Pancreas (tissue), 10 donors: ENCODE measurements at regions not wholly inside any gene's neighbourhood (a gene's known extent, or its start where the extent isn't known, plus 50 kb on each side); places are given as distances from the start of the nearest gene placed in this dataset.

Source experiments
- ATAC-seq, 4 donors: fragments of 200-7000 bp; cut with Tn5 transposase; one replicate each; pipeline versions ENCODE4 v1.8.0 to v1.9.1; 2020; ENCODE audit warnings: mild to moderate bottlenecking in 4 of 4, moderate library complexity in 4 of 4
- DNase-seq, 6 donors: peaks; one replicate each; pipeline ENCODE4 v3.0.0-alpha.2; 2020
- FAIRE-seq: peaks from 2 replicates; lab custom pipeline; 2012; peaks lifted over from hg19 to GRCh38; lab: Jason Lieb, UNC
- H3K27ac ChIP-seq, 4 donors: fragments of 200-600 bp; sonication (generic); 1 replicate in 3 of 4; 2 replicates in 1 of 4; pipeline versions ENCODE4 v1.5.0 to v1.8.0; 2020
- H3K27me3 ChIP-seq, 4 donors: fragments of 200-600 bp; one replicate each; pipeline ENCODE4 v1.8.0; 2021
- H3K36me3 ChIP-seq, 3 donors: fragments of 200-600 bp; sonication (generic) in 1 of 3; one replicate each; pipeline versions ENCODE4 v1.5.0 to v1.8.0; 2020 to 2021
- H3K4me1 ChIP-seq, 3 donors: fragments of 200-600 bp; one replicate each; pipeline ENCODE4 v1.8.0; 2021
- H3K4me3 ChIP-seq, 4 donors: fragments of 200-600 bp; sonication (generic) in 2 of 4; one replicate each; pipeline versions ENCODE4 v1.5.0 to v1.8.0; 2020 to 2021
- H3K9me3 ChIP-seq, 4 donors: fragments of 200-600 bp; one replicate each; pipeline ENCODE4 v1.8.0; 2021
- WGBS, 2 donors: extraction: QIAGEN DNeasy Blood & Tissue Kit; methylation state at CpG; one replicate each; pipeline ENCODE4 v1.1.7; 2013; 5-methylcytosine and 5-hydroxymethylcytosine counted together
- intact Hi-C, 3 donors: fragments of 100-400 bp; cut with DNase I; formaldehyde crosslinking; loops; one replicate each; pipeline versions ENCODE4 v1.11.1 to v1.14.2; 2022
- TF ChIP-seq, protein P1 (sequence below), 4 donors: fragments of 200-600 bp; sonication (generic) in 3 of 4; IDR thresholded peaks; one replicate each; pipeline versions ENCODE4 v1.5.0 to v1.8.0; 2021; ENCODE audit warnings: antibody characterized with exemption in 4 of 4
- donor health status: healthy with polysubstance abuse.
- donor health status: DM: no; HTN: no; CAD: no; lungs with moderate emphysema.
- donor health status: DM: no; HTN: no; CAD: no.
- donor health status: control.
- donor health status: control.
- donor health status: Bipolar disorder and iron deficiency.
- donor health status: DM: yes; HTN: yes; CAD: no.
- donor health status: DM: no; HTN: no; CAD: no.
- donor health status: DM: no; HTN: no; CAD: no.
- donor health status: DM: yes; HTN: yes; CAD: no.

DNA sequence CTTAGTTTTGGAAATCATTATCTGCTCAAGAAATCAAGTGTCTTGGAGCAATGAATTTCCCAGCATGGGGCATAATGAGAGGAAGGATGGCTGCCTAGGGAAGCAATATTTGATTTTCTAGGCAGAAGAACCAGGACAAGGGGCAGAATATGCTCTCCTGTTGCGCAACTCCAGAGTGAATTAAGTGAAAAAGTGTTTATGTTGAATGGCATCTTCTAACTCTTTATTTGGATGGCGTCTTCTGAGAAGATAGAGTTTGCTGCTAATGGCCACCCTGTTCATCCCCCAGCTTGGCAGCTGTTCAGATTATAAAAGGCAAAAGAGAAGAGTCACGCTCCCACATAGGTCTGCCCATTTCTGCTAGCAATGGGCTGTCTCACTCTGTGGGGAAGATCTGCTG lies 1278.1 kb downstream of the AACS start:
- H3K9me3 ChIP-seq: no peaks in the 10 kb centered on the region
- DNase-seq: no peak
- no peaks in the 10 kb centered on the region for H3K4me1 ChIP-seq
- TF ChIP-seq, protein P1, sequence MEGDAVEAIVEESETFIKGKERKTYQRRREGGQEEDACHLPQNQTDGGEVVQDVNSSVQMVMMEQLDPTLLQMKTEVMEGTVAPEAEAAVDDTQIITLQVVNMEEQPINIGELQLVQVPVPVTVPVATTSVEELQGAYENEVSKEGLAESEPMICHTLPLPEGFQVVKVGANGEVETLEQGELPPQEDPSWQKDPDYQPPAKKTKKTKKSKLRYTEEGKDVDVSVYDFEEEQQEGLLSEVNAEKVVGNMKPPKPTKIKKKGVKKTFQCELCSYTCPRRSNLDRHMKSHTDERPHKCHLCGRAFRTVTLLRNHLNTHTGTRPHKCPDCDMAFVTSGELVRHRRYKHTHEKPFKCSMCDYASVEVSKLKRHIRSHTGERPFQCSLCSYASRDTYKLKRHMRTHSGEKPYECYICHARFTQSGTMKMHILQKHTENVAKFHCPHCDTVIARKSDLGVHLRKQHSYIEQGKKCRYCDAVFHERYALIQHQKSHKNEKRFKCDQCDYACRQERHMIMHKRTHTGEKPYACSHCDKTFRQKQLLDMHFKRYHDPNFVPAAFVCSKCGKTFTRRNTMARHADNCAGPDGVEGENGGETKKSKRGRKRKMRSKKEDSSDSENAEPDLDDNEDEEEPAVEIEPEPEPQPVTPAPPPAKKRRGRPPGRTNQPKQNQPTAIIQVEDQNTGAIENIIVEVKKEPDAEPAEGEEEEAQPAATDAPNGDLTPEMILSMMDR (IDR thresholded peaks at IDR 0.05): no peak
- no peak overlapping the region for H3K27ac ChIP-seq
- 85 to 90% methylated on average over 3 of the region's 3 CpGs for WGBS, 2 donors
- no peak overlapping the region for H3K4me3 ChIP-seq
- intact Hi-C loops: no loop called here
- no peak for ATAC-seq
- no peak for FAIRE-seq
- H3K36me3 ChIP-seq: no peaks in the 10 kb centered on the region
- H3K27me3 ChIP-seq: no peaks in the 10 kb centered on the region

DNA sequence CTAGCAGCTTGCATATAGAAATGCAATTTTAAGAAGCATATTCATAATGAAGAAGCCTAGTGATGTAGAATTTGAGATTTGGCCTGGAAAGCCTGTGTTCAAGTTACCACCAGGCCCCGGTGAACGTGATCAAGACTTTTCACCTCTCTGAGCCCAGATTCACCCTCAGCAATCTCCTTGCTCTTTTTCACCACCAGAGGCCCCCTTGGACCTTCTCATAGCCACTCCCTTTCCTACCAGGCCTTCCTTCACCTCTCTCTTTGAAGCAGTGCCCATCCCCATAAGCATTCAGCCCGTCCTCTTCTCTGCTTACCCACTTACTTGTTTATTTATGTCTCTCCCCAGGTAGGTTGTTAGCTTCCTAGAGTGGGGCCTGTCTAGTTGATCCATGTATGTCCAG lies 1280.9 kb downstream of the AACS start:
- ATAC-seq: no peak
- TF ChIP-seq, protein P1 (IDR thresholded peaks at IDR 0.05): no peak
- H3K27me3 ChIP-seq: no peaks in the 10 kb centered on the region
- intact Hi-C loops: no loop called here
- H3K36me3 ChIP-seq: no peaks in the 10 kb centered on the region
- no peak overlapping the region for H3K27ac ChIP-seq
- no peak overlapping the region for H3K4me3 ChIP-seq
- FAIRE-seq: no peak
- WGBS, 2 donors: 89 to 98% methylated on average over 3 of the region's 3 CpGs
- no peaks in the 10 kb centered on the region for H3K4me1 ChIP-seq
- no peak for DNase-seq
- H3K9me3 ChIP-seq: no peaks in the 10 kb centered on the region

DNA sequence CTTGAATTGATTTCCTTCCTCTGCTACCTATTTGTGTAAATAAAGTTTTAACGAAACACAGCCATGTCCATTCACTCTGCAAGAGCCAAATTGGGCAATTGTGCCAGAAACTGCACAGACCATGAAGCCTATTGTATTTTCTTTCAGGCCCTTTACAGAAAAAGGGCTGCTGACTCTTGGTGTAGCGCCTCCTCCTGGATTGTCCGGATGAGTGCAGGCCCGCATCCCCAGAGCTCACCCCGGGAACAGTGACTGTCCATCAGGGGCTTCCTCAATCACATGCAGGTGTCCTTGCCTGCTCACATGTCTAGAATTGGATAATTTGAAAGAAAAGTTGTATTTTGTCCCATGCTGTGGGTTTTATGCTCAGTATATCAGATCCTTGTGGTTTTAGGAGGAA lies 1282.2 kb downstream of the AACS start:
- no peaks in the 10 kb centered on the region for H3K27me3 ChIP-seq
- no peaks in the 10 kb centered on the region for H3K36me3 ChIP-seq
- H3K9me3 ChIP-seq: no peaks in the 10 kb centered on the region
- TF ChIP-seq, protein P1 (IDR thresholded peaks at IDR 0.05): no peak
- intact Hi-C loops: no loop called here
- H3K4me1 ChIP-seq: no peaks in the 10 kb centered on the region
- no peak overlapping the region for H3K27ac ChIP-seq
- 73 to 76% methylated on average over 5 of the region's 5 CpGs for WGBS, 2 donors
- no peak overlapping the region for H3K4me3 ChIP-seq
- DNase-seq: no peak
- no peak for FAIRE-seq
- ATAC-seq: no peak

DNA sequence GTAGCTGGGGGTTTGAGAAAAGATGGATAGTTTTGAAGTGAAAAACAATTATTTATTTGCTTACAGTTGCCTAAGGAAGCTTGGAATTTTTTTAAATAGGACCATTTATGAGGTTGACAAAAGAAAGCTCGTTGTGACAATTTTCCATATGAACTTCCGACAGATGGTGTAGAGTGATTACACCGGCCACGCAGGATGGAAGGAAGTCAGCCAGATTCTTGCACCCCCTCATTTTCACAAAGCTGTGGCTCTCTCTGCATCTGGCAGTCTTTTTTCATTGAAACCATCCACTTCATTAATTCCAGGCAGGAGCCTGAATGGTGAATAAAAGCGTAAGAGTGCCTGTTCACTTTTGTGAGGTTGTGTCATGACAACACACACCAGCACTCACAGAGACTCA lies 1284.1 kb downstream of the AACS start:
- TF ChIP-seq, protein P1 (IDR thresholded peaks at IDR 0.05): no peak
- whole genome bisulfite sequencing, 2 donors: 93 to 97% methylated on average over 5 of the region's 5 CpGs
- DNase-seq (no peak), FAIRE-seq (no peak), ATAC-seq (no peak)
- intact Hi-C loops: no loop called here
- Histone ChIP-seq H3K9me3 (no peaks in the 10 kb centered on the region), H3K4me1 (no peaks in the 10 kb centered on the region), H3K36me3 (no peaks in the 10 kb centered on the region), H3K27ac (no peak overlapping the region), H3K4me3 (no peak overlapping the region), H3K27me3 (no peaks in the 10 kb centered on the region)

DNA sequence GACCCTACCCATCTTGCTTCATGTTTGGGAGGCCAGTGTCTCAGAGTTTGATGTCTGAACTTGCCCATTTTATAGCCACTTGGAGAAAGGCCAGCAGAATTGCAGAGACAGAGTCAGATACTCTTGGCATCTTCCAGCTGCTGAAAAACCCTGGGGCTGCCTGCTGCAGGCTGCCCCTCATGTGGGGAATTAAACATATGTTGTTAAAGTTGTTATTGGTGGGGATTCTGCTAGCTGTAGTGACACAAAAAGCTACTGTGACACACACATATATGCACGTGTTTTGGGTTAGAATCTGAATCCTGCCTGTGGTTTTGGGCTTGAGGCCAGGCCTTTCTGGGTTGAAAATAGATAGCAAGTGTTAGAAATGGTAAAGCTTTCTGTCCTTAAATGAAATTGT lies 1288.4 kb downstream of the AACS start:
- Histone ChIP-seq H3K4me1 (no peaks in the 10 kb centered on the region), H3K27me3 (no peaks in the 10 kb centered on the region), H3K9me3 (no peaks in the 10 kb centered on the region), H3K27ac (no peak overlapping the region), H3K36me3 (no peaks in the 10 kb centered on the region), H3K4me3 (no peak overlapping the region)
- intact Hi-C loops: no loop called here
- ATAC-seq (no peak), FAIRE-seq (no peak), DNase-seq (no peak)
- TF ChIP-seq, protein P1 (IDR thresholded peaks at IDR 0.05): no peak
- 45 to 75% methylated on average over 1 of the region's 1 CpG for WGBS, 2 donors
